Endothelial cell of umbilical vein (primary cell): ENCODE measurements at regions not wholly inside any gene's neighbourhood (a gene's known extent, or its start where the extent isn't known, plus 50 kb on each side); places are given as distances from the start of the nearest gene placed in this dataset.

Experiments used
- BruUV-seq: library from RNA; stranded (reverse); fragments of 400-500 nt; replicated peaks from 2 replicates; lab custom pipeline; 2021; lab: Mats Ljungman, UMichigan
- CTCF ChIA-PET: fragments of 300-600, 350-600 bp; sonication (Branson Sonifier 250); formaldehyde crosslinking; loops from one replicate; lab custom pipeline; 2021; ENCODE audit warnings: antibody characterized with exemption, inconsistent platforms; lab: Charles Lee
- POLR2A ChIA-PET: fragments of 300-600, 350-600 bp; sonication (Branson Sonifier 250); formaldehyde crosslinking; loops from one replicate; lab custom pipeline; 2021; ENCODE audit warnings: antibody characterized with exemption, inconsistent platforms; lab: Charles Lee
- DNase-seq: peaks from one replicate; pipeline ENCODE4 v3.0.0-alpha.2; 2011; ENCODE audit warnings: low read depth, low spot score
- FAIRE-seq: peaks from 2 replicates; lab custom pipeline; 2011; peaks lifted over from hg19 to GRCh38; lab: Jason Lieb, UNC
- H2AFZ ChIP-seq: 2 replicates; pipeline ENCODE4 v1.6.0; 2012; ENCODE audit warnings: low read depth, low read length, control low read depth, inconsistent platforms
- H3K27ac ChIP-seq: 2 replicates; pipeline ENCODE4 v1.5.1; 2011; ENCODE audit warnings: low read depth, mild to moderate bottlenecking, control low read depth, low read length, moderate library complexity; ENCODE audit not compliant: insufficient read depth
- H3K27me3 ChIP-seq, 2 experiments: 2 replicates each; pipeline versions ENCODE4 v1.6.0 to v1.6.1; 2011; ENCODE audit warnings: low read length in 2 of 2, mixed read lengths in 1 of 2; ENCODE audit not compliant: control insufficient read depth in 2 of 2, insufficient read depth in 2 of 2
- H3K36me3 ChIP-seq, 2 experiments: 2 replicates in 1 of 2; 3 replicates in 1 of 2; pipeline ENCODE4 v1.5.1; 2011; ENCODE audit warnings: low read length in 2 of 2, mild to moderate bottlenecking in 1 of 2, moderate library complexity in 1 of 2; ENCODE audit not compliant: control insufficient read depth in 2 of 2, insufficient read depth in 2 of 2; ENCODE audit errors: extremely low read depth in 1 of 2
- H3K4me1 ChIP-seq: 3 replicates; pipeline ENCODE4 v1.5.1; 2011; ENCODE audit warnings: mild to moderate bottlenecking, low read length; ENCODE audit not compliant: control insufficient read depth, insufficient read depth; ENCODE audit errors: extremely low read depth
- H3K4me2 ChIP-seq: 2 replicates; pipeline ENCODE4 v1.6.1; 2011; ENCODE audit warnings: low read length, control low read depth, mixed read lengths; ENCODE audit not compliant: insufficient read depth
- H3K4me3 ChIP-seq, 3 experiments: fragments of 200-600 bp in 1 of 3; sonication (generic), shearing (Covaris generic) in 1 of 3; replicated peaks in 1 of 3; 2 replicates each; pipeline ENCODE4 v1.5.1; 2011 to 2016; ENCODE audit warnings: control low read depth in 3 of 3, low read length in 3 of 3, mild to moderate bottlenecking in 2 of 3, inconsistent platforms in 1 of 3, low read depth in 1 of 3, moderate library complexity in 1 of 3; ENCODE audit not compliant: insufficient read depth in 1 of 3
- H3K79me2 ChIP-seq: 2 replicates; pipeline ENCODE4 v1.6.0; 2012; ENCODE audit warnings: low read length, inconsistent platforms; ENCODE audit not compliant: control insufficient read depth, insufficient read depth
- H3K9ac ChIP-seq: replicated peaks from 2 replicates; pipeline ENCODE3; 2011; ENCODE audit warnings: low read length, control low read depth; ENCODE audit not compliant: insufficient read depth; ENCODE audit errors: extremely low read depth
- H3K9me1 ChIP-seq: replicated peaks from 3 replicates; pipeline ENCODE4 v1.6.0; 2011; ENCODE audit warnings: mild to moderate bottlenecking, low read length; ENCODE audit not compliant: control insufficient read depth, insufficient read depth; ENCODE audit errors: extremely low read depth
- H3K9me3 ChIP-seq: replicated peaks from 2 replicates; pipeline ENCODE4 v1.5.1; 2012; ENCODE audit warnings: low read length, inconsistent platforms; ENCODE audit not compliant: control insufficient read depth, insufficient read depth
- H4K20me1 ChIP-seq: replicated peaks from 2 replicates; pipeline ENCODE3; 2011; ENCODE audit warnings: mild to moderate bottlenecking, low read length; ENCODE audit not compliant: control insufficient read depth, insufficient read depth; ENCODE audit errors: extremely low read depth
- CTCF ChIP-seq, 2 donors: IDR thresholded peaks; 1 replicate in 1 of 2; 2 replicates in 1 of 2; pipeline ENCODE4 v1.5.1; 2011; ENCODE audit warnings: low read length in 2 of 2, mild to moderate bottlenecking in 2 of 2, moderate library complexity in 2 of 2, control low read depth in 1 of 2, inconsistent platforms in 1 of 2, low read depth in 1 of 2; ENCODE audit not compliant: insufficient read depth in 1 of 2; ENCODE audit errors: extremely low read depth in 1 of 2
- EZH2 ChIP-seq: IDR thresholded peaks from 2 replicates; pipeline ENCODE4 v1.6.1; 2012; ENCODE audit warnings: borderline replicate concordance, low read depth, mild to moderate bottlenecking, moderate library complexity, low read length, inconsistent platforms; ENCODE audit not compliant: severe bottlenecking
- FOS ChIP-seq: IDR thresholded peaks from 2 replicates; pipeline ENCODE4 v1.6.1; 2011; ENCODE audit warnings: mild to moderate bottlenecking, low read length, moderate library complexity, borderline replicate concordance; ENCODE audit not compliant: insufficient read depth
- GATA2 ChIP-seq: IDR thresholded peaks from 2 replicates; pipeline ENCODE4 v1.7.0; 2011; ENCODE audit warnings: low read depth, mild to moderate bottlenecking, moderate library complexity, mixed read lengths, low read length; ENCODE audit not compliant: insufficient read length, insufficient read depth
- JUN ChIP-seq: IDR thresholded peaks from 2 replicates; pipeline ENCODE4 v1.6.1; 2011; ENCODE audit warnings: borderline replicate concordance, low read depth; ENCODE audit not compliant: insufficient read length, insufficient read depth
- MAX ChIP-seq: IDR thresholded peaks from 2 replicates; pipeline ENCODE4 v1.6.1; 2011; ENCODE audit not compliant: insufficient read depth, insufficient read length
- MYC ChIP-seq: IDR thresholded peaks from one replicate; pipeline ENCODE4 v1.6.1; 2011; ENCODE audit warnings: mild to moderate bottlenecking, low read depth, low read length
- POLR2A ChIP-seq: IDR thresholded peaks from 2 replicates; pipeline ENCODE4 v1.6.1; 2012; ENCODE audit warnings: low read depth, mild to moderate bottlenecking, control low read depth, low read length
- POLR2AphosphoS5 ChIP-seq: IDR thresholded peaks from 2 replicates; pipeline ENCODE4 v1.6.1; 2012; ENCODE audit warnings: low read depth, mild to moderate bottlenecking, control low read depth, low read length, moderate library complexity; ENCODE audit not compliant: insufficient read depth
- dilution Hi-C: fragments of 300-500 bp; cut with MboI; formaldehyde crosslinking; loops from one replicate; pipeline ENCODE4 v1.15.0; 2019; ENCODE audit warnings: low sequenced_read_pairs; ENCODE audit not compliant: extremely low pct_ligation_motif_present
- intact Hi-C: fragments of 100-400 bp; cut with micrococcal nuclease; formaldehyde crosslinking; loops from one replicate; pipeline ENCODE4 v1.10.0; 2022

GRCh38 chr20:7291946-7292345 is 524.5 kb downstream of the BMP2 start:
- no peak overlapping the region for H3K4me3 ChIP-seq
- CTCF ChIA-PET, result no interaction called here
- H3K9ac ChIP-seq, result no peak overlapping the region
- H3K4me1 ChIP-seq, result no peaks in the 10 kb centered on the region
- H4K20me1 ChIP-seq, result no peaks in the 10 kb centered on the region
- H3K9me3 ChIP-seq, result no peaks in the 10 kb centered on the region
- BruUV-seq, result no TSS peak
- TF ChIP-seq POLR2A, result no peak
- no peak for TF ChIP-seq EZH2
- TF ChIP-seq POLR2AphosphoS5, result no peak
- no peak for TF ChIP-seq MYC
- no peak for TF ChIP-seq CTCF (IDR thresholded peaks at IDR 0.05; ENCODE audit: extremely low read depth in 1 of 2, insufficient read depth in 1 of 2, low read depth in 1 of 2, low read length in 2 of 2)
- TF ChIP-seq FOS, result no peak
- no peak for TF ChIP-seq JUN
- no peak for TF ChIP-seq GATA2
- TF ChIP-seq MAX, result no peak
- POLR2A ChIA-PET, result no interaction called here
- FAIRE-seq (no peak), DNase-seq (no peak)
- no peak overlapping the region for H3K4me2 ChIP-seq
- peaks cover 0 to 2% of the 10 kb centered on the region in 2 experiments for H3K27me3 ChIP-seq
- intact Hi-C loops (no loop called here), dilution Hi-C loops (no loop called here)
- no peaks in the 10 kb centered on the region for H3K79me2 ChIP-seq
- no peak overlapping the region for H3K27ac ChIP-seq
- H3K9me1 ChIP-seq, result no peaks in the 10 kb centered on the region
- no peak overlapping the region for H2AFZ ChIP-seq
- H3K36me3 ChIP-seq, result no peaks in the 10 kb centered on the region
